ENCODE measurements at regions not wholly inside any gene's neighbourhood (a gene's known extent, or its start where the extent isn't known, plus 50 kb on each side); places are given as distances from the start of the nearest gene placed in this dataset.
"Not testable (repeated sequence)": the region's sequence is repeated elsewhere in the genome, so short reads cannot be mapped to it uniquely, and the experiment has no call there.

- H3K4me3 ChIP-seq (ENCODE audit: low read depth, low read length): no peak overlapping the region
- no peak overlapping the region for H3K9ac ChIP-seq
- no peaks in the 10 kb centered on the region for H3K9me3 ChIP-seq (ENCODE audit: control insufficient read depth, low read length)
- H3K27ac ChIP-seq: no peak overlapping the region
- no peak overlapping the region for H2AFZ ChIP-seq
- H3K36me3 ChIP-seq (ENCODE audit: control insufficient read depth, insufficient read depth, low read length): no peaks in the 10 kb centered on the region
- H3K4me1 ChIP-seq: no peaks in the 10 kb centered on the region
- no peak for TF ChIP-seq CTCF (IDR thresholded peaks at IDR 0.05)
- H3K79me2 ChIP-seq: no peaks in the 10 kb centered on the region
- no peak overlapping the region for H3K4me2 ChIP-seq (ENCODE audit: low read length)
- H3K27me3 ChIP-seq (ENCODE audit: control insufficient read depth, insufficient read depth, low read length): no peaks in the 10 kb centered on the region
Observed at GRCh38 chr1:101120868-101121267, 95.3 kb upstream of the DPH5 start.

GRCh38 chr1:101119289-101119688, 93.7 kb upstream of the DPH5 start:
- no peak overlapping the region for H3K4me2 ChIP-seq (ENCODE audit: low read length)
- H2AFZ ChIP-seq: no peak overlapping the region
- no peak overlapping the region for H3K27ac ChIP-seq
- H3K27me3 ChIP-seq (ENCODE audit: control insufficient read depth, insufficient read depth, low read length): no peaks in the 10 kb centered on the region
- no peaks in the 10 kb centered on the region for H3K36me3 ChIP-seq (ENCODE audit: control insufficient read depth, insufficient read depth, low read length)
- H3K4me3 ChIP-seq (ENCODE audit: low read depth, low read length): no peak overlapping the region
- H3K4me1 ChIP-seq: no peaks in the 10 kb centered on the region
- no peak for TF ChIP-seq CTCF (IDR thresholded peaks at IDR 0.05)
- no peaks in the 10 kb centered on the region for H3K79me2 ChIP-seq
- no peaks in the 10 kb centered on the region for H3K9me3 ChIP-seq (ENCODE audit: control insufficient read depth, low read length)
- no peak overlapping the region for H3K9ac ChIP-seq

GRCh38 chr1:101116006-101116405, 90.4 kb upstream of the DPH5 start:
- Histone ChIP-seq H3K27ac (no peak overlapping the region), H3K4me2 (ENCODE audit: low read length) (no peak overlapping the region), H3K4me1 (no peaks in the 10 kb centered on the region), H2AFZ (no peak overlapping the region), H3K9ac (no peak overlapping the region), H3K9me3 (ENCODE audit: control insufficient read depth, low read length) (no peaks in the 10 kb centered on the region), H3K4me3 (ENCODE audit: low read depth, low read length) (no peak overlapping the region), H3K79me2 (no peaks in the 10 kb centered on the region), H3K27me3 (ENCODE audit: control insufficient read depth, insufficient read depth, low read length) (no peaks in the 10 kb centered on the region), H3K36me3 (ENCODE audit: control insufficient read depth, insufficient read depth, low read length) (no peaks in the 10 kb centered on the region)
- TF ChIP-seq CTCF (IDR thresholded peaks at IDR 0.05): no peak

- Histone ChIP-seq H3K9me3 (ENCODE audit: control insufficient read depth, low read length) (no peaks in the 10 kb centered on the region), H3K36me3 (ENCODE audit: control insufficient read depth, insufficient read depth, low read length) (no peaks in the 10 kb centered on the region), H3K79me2 (no peaks in the 10 kb centered on the region), H3K4me3 (ENCODE audit: low read depth, low read length) (no peak overlapping the region), H3K4me2 (ENCODE audit: low read length) (no peak overlapping the region), H3K27me3 (ENCODE audit: control insufficient read depth, insufficient read depth, low read length) (no peaks in the 10 kb centered on the region), H3K27ac (no peak overlapping the region), H3K9ac (no peak overlapping the region), H3K4me1 (no peaks in the 10 kb centered on the region), H2AFZ (no peak overlapping the region)
- no peak for TF ChIP-seq CTCF (IDR thresholded peaks at IDR 0.05)
Observed at GRCh38 chr1:101115112-101115511, 89.5 kb upstream of the DPH5 start.

GRCh38 chr1:101114128-101114527, 88.5 kb upstream of the DPH5 start:
- not testable (repeated sequence) for H3K9ac ChIP-seq; H2AFZ ChIP-seq; H3K36me3 ChIP-seq (ENCODE audit: control insufficient read depth, insufficient read depth, low read length); H3K4me3 ChIP-seq (ENCODE audit: low read depth, low read length); H3K4me1 ChIP-seq; H3K27ac ChIP-seq; H3K79me2 ChIP-seq; H3K9me3 ChIP-seq (ENCODE audit: control insufficient read depth, low read length); H3K4me2 ChIP-seq (ENCODE audit: low read length); H3K27me3 ChIP-seq (ENCODE audit: control insufficient read depth, insufficient read depth, low read length)
